GM21529 (cell line): ENCODE measurements at regions not wholly inside any gene's neighbourhood (a gene's known extent, or its start where the extent isn't known, plus 50 kb on each side); places are given as distances from the start of the nearest gene placed in this dataset.
"Not testable (repeated sequence)": the region's sequence is repeated elsewhere in the genome, so short reads cannot be mapped to it uniquely, and the experiment has no call there.

Experiments used
- ATAC-seq: cut with Tn5 transposase; IDR thresholded peaks from one replicate; pipeline ENCODE4 v1.9.1; 2021; ENCODE audit not compliant: unreplicated experiment

- not testable (repeated sequence) for ATAC-seq
These were observed 86.2 kb upstream of the SETMAR start for GRCh38 chr3:4216974-4217373.

GRCh38 chr3:4218456-4219226 lies 84.5 kb upstream of the SETMAR start:
- ATAC-seq, result no peak

GRCh38 chr3:4219227-4219568 lies 84.0 kb upstream of the SETMAR start:
- ATAC-seq, result no peak

- ATAC-seq, result no peak
These were observed 83.1 kb upstream of the SETMAR start for GRCh38 chr3:4220065-4220464.

GRCh38 chr3:4222574-4223175 lies 80.5 kb upstream of the SETMAR start:
- no peak for ATAC-seq

GRCh38 chr3:4223777-4224176 lies 79.4 kb upstream of the SETMAR start:
- no peak for ATAC-seq

GRCh38 chr3:4224331-4224730 lies 78.8 kb upstream of the SETMAR start:
- no peak for ATAC-seq

- no peak for ATAC-seq
These were observed 78.1 kb upstream of the SETMAR start for GRCh38 chr3:4225005-4225471.

GRCh38 chr3:4228295-4228694 lies 74.9 kb upstream of the SETMAR start:
- no peak for ATAC-seq

GRCh38 chr3:4231041-4231440 lies 72.1 kb upstream of the SETMAR start:
- no peak for ATAC-seq

GRCh38 chr3:4232798-4233197 lies 70.4 kb upstream of the SETMAR start:
- ATAC-seq, result no peak

GRCh38 chr3:4233488-4233887 lies 69.7 kb upstream of the SETMAR start:
- ATAC-seq, result no peak

GRCh38 chr3:4234889-4235288 lies 68.3 kb upstream of the SETMAR start:
- no peak for ATAC-seq

GRCh38 chr3:4235690-4236089 lies 67.5 kb upstream of the SETMAR start:
- ATAC-seq, result no peak

- ATAC-seq, result no peak
These were observed 61.5 kb upstream of the SETMAR start for GRCh38 chr3:4241595-4242170.

- no peak for ATAC-seq
These were observed 57.5 kb upstream of the SETMAR start for GRCh38 chr3:4245671-4246070.

GRCh38 chr3:4247391-4247790 lies 55.8 kb upstream of the SETMAR start:
- no peak for ATAC-seq

GRCh38 chr3:4250064-4250463 lies 53.1 kb upstream of the SETMAR start:
- no peak for ATAC-seq

GRCh38 chr3:4251412-4251811 lies 51.8 kb upstream of the SETMAR start:
- ATAC-seq, result no peak

GRCh38 chr3:4253072-4253832 lies 49.9 kb upstream of the SETMAR start:
- ATAC-seq, result not testable (repeated sequence)
